Endothelial cell (in vitro differentiated cells): ENCODE measurements at regions not wholly inside any gene's neighbourhood (a gene's known extent, or its start where the extent isn't known, plus 50 kb on each side); places are given as distances from the start of the nearest gene placed in this dataset.

Experiments used
- DNase-seq: peaks from one replicate; pipeline ENCODE4 v3.0.0; 2021; ENCODE audit warnings: low spot score
- H3K27ac Mint-ChIP-seq: one replicate; pipeline ENCODE4 v1.8.0; 2021; ENCODE audit warnings: mixed read lengths, inconsistent platforms; ENCODE audit not compliant: unreplicated experiment
- H3K27me3 Mint-ChIP-seq: one replicate; pipeline ENCODE4 v1.8.0; 2021; ENCODE audit warnings: mild to moderate bottlenecking, moderate library complexity, mixed read lengths, inconsistent platforms; ENCODE audit not compliant: unreplicated experiment
- H3K36me3 Mint-ChIP-seq: one replicate; pipeline ENCODE4 v1.8.0; 2021; ENCODE audit warnings: mild to moderate bottlenecking, low read depth, mixed read lengths, inconsistent platforms; ENCODE audit not compliant: unreplicated experiment
- H3K4me1 Mint-ChIP-seq: one replicate; pipeline ENCODE4 v1.8.0; 2021; ENCODE audit warnings: mild to moderate bottlenecking, mixed read lengths, inconsistent platforms; ENCODE audit not compliant: unreplicated experiment
- H3K4me3 Mint-ChIP-seq: one replicate; pipeline ENCODE4 v1.8.0; 2021; ENCODE audit warnings: mild to moderate bottlenecking, mixed read lengths, inconsistent platforms; ENCODE audit not compliant: unreplicated experiment
- H3K9me3 Mint-ChIP-seq: one replicate; pipeline ENCODE4 v1.8.0; 2021; ENCODE audit warnings: mixed read lengths, inconsistent platforms; ENCODE audit not compliant: unreplicated experiment
- CTCF ChIP-seq: fragments of 200-600 bp; sonication (generic); IDR thresholded peaks from one replicate; pipeline ENCODE4 v1.5.0; 2021; ENCODE audit warnings: antibody characterized with exemption; ENCODE audit not compliant: unreplicated experiment

- H3K27me3 Mint-ChIP-seq: no peaks in the 10 kb centered on the region
- no peak overlapping the region for H3K4me3 Mint-ChIP-seq
- no peak for TF ChIP-seq CTCF
- no peaks in the 10 kb centered on the region for H3K36me3 Mint-ChIP-seq
- no peak overlapping the region for H3K27ac Mint-ChIP-seq
- no peak for DNase-seq
- peaks cover 1% of the 10 kb centered on the region for H3K4me1 Mint-ChIP-seq
- H3K9me3 Mint-ChIP-seq: no peaks in the 10 kb centered on the region
Measured at GRCh38 chr14:38316922-38317321, 61.0 kb upstream of the CLEC14A start.

GRCh38 chr14:38311655-38312054, 55.8 kb upstream of the CLEC14A start:
- Mint-ChIP-seq H3K9me3 (no peaks in the 10 kb centered on the region), H3K4me1 (peaks cover 25% of the 10 kb centered on the region), H3K27ac (no peak overlapping the region), H3K27me3 (no peaks in the 10 kb centered on the region), H3K36me3 (no peaks in the 10 kb centered on the region), H3K4me3 (no peak overlapping the region)
- no peak for DNase-seq
- TF ChIP-seq CTCF: no peak

DNA sequence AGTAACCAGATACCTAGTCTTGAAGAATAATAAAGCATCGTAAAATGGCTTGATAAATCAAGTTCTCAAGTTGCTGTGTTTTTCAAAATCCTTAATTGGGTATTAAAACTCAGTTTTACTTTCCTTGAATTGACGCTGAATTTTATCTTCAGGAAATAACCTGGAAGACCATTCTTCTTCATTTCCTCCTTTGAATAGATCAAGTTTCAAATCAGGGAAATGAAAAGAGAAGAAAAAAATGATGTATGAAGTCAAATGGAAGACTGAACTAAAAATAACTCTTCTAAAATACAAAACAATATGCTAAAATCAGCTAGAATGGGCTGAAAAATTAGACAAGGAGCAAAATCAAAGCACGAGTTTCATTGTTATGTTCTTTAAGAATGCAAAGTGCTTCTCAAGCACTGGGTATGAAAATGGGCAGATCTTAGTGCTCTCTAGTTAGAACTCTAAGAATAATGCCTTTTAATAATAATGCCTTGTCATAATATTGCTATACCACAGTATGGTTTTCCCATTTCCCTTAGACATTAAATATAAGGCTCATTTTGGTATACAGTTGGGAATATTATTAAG, 54.6 kb upstream of the CLEC14A start:
- Mint-ChIP-seq H3K4me3 (no peak overlapping the region), H3K4me1 (peaks cover 25% of the 10 kb centered on the region), H3K27ac (no peak overlapping the region), H3K27me3 (no peaks in the 10 kb centered on the region), H3K9me3 (no peaks in the 10 kb centered on the region), H3K36me3 (no peaks in the 10 kb centered on the region)
- TF ChIP-seq CTCF: no peak
- no peak for DNase-seq

DNA sequence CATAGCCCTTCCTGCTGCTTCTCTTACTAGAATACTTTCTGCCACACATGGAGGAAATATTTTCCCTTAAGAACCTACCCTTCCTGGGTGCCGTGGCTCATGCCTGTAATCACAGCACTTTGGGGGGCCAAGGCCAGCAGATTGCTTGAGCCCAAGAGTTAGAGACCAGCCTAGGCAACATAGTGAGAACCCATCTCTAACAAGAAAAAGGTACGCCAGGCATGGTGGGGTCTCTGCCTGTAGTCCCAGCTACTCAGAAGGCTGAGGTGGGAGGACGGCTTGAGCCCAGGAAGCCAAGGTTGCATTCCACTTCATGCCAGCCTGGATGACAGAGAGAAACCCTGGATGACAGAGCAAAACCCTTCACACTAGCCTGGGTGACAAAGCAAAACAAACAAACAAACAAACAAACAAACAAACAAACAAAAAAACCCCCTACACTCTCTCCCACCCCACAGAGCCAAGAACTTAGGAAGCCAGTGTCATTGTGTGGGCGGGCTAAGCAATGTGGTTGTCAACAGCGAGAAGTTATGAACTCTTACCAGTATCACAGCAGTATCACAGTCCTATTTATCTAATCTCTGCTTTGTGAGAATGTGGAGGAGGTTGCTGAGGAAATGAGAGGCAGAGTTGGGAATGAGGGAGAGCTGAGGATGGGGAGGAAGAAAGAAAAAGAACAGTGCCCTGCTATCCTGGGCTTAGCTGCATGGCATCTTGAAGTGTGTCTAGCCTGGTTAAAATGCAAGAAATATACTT, 53.8 kb upstream of the CLEC14A start:
- H3K4me3 Mint-ChIP-seq: no peak overlapping the region
- no peaks in the 10 kb centered on the region for H3K36me3 Mint-ChIP-seq
- no peaks in the 10 kb centered on the region for H3K27me3 Mint-ChIP-seq
- TF ChIP-seq CTCF: no peak
- no peaks in the 10 kb centered on the region for H3K9me3 Mint-ChIP-seq
- DNase-seq: no peak
- no peak overlapping the region for H3K27ac Mint-ChIP-seq
- peaks cover 25% of the 10 kb centered on the region for H3K4me1 Mint-ChIP-seq
